Activated B cell treated with CpG ODN at 0.5 μM for 24 hours (primary cell): ENCODE measurements at regions not wholly inside any gene's neighbourhood (a gene's known extent, or its start where the extent isn't known, plus 50 kb on each side); places are given as distances from the start of the nearest gene placed in this dataset.

Experiments used
- ATAC-seq: fragments of 200-7000 bp; cut with Tn5 transposase; one replicate; pipeline ENCODE4 v1.10.0; 2021; ENCODE audit warnings: low read depth, mild to moderate bottlenecking, moderate library complexity
- CTCF ChIA-PET: fragments of 350-600 bp; sonication (Branson Sonifier 250); formaldehyde crosslinking; loops from one replicate; lab custom pipeline; 2021; ENCODE audit warnings: antibody characterized with exemption; lab: Charles Lee
- POLR2A ChIA-PET: fragments of 350-600 bp; sonication (Branson Sonifier 250); formaldehyde crosslinking; loops from one replicate; lab custom pipeline; 2021; ENCODE audit warnings: antibody characterized with exemption; lab: Charles Lee
- DNase-seq: peaks from one replicate; pipeline ENCODE4 v3.0.0; 2022
- H3K27ac Mint-ChIP-seq: one replicate; pipeline ENCODE4 v1.8.0; 2020; ENCODE audit warnings: mixed read lengths
- H3K27me3 Mint-ChIP-seq: one replicate; pipeline ENCODE4 v1.8.0; 2021; ENCODE audit warnings: mixed read lengths
- H3K36me3 Mint-ChIP-seq: one replicate; pipeline ENCODE4 v1.8.0; 2021; ENCODE audit warnings: low read depth, mixed read lengths
- H3K4me1 Mint-ChIP-seq: one replicate; pipeline ENCODE4 v1.8.0; 2021; ENCODE audit warnings: mixed read lengths
- H3K4me3 Mint-ChIP-seq: one replicate; pipeline ENCODE4 v1.8.0; 2020; ENCODE audit warnings: mild to moderate bottlenecking, mixed read lengths
- H3K9me3 Mint-ChIP-seq: one replicate; pipeline ENCODE4 v1.8.0; 2020; ENCODE audit warnings: mixed read lengths
- CTCF ChIP-seq: fragments of 200-600 bp; IDR thresholded peaks from one replicate; pipeline ENCODE4 v1.8.0; 2022; ENCODE audit warnings: antibody characterized with exemption, mild to moderate bottlenecking
- intact Hi-C: fragments of 100-400 bp; cut with micrococcal nuclease; formaldehyde crosslinking; loops from one replicate; pipeline ENCODE4 v1.15.1; 2024

GRCh38 chr9:75739884-75740611 is 150.4 kb upstream of the PCSK5 start:
- H3K4me3 Mint-ChIP-seq = no peak overlapping the region
- H3K4me1 Mint-ChIP-seq = no peaks in the 10 kb centered on the region
- no peaks in the 10 kb centered on the region for H3K27me3 Mint-ChIP-seq
- H3K27ac Mint-ChIP-seq = no peak overlapping the region
- no peaks in the 10 kb centered on the region for H3K36me3 Mint-ChIP-seq
- no peak for TF ChIP-seq CTCF
- ChIA-PET POLR2A (no interaction called here), CTCF (no interaction called here)
- H3K9me3 Mint-ChIP-seq = peaks cover under 1% of the 10 kb centered on the region
- ATAC-seq = no peak
- no peak for DNase-seq
- intact Hi-C loops = no loop called here

- ChIA-PET POLR2A (no interaction called here), CTCF (no interaction called here)
- Mint-ChIP-seq H3K4me1 (no peaks in the 10 kb centered on the region), H3K4me3 (no peak overlapping the region), H3K36me3 (no peaks in the 10 kb centered on the region), H3K27ac (no peak overlapping the region), H3K9me3 (peaks cover 2% of the 10 kb centered on the region), H3K27me3 (no peaks in the 10 kb centered on the region)
- ATAC-seq (no peak), DNase-seq (no peak)
- intact Hi-C loops = no loop called here
- TF ChIP-seq CTCF = no peak
Observed at GRCh38 chr9:75743855-75744254, 146.6 kb upstream of the PCSK5 start.

GRCh38 chr9:75754080-75754479 is 136.4 kb upstream of the PCSK5 start:
- H3K27me3 Mint-ChIP-seq = no peaks in the 10 kb centered on the region
- H3K9me3 Mint-ChIP-seq = peaks cover 13% of the 10 kb centered on the region
- no peak for ATAC-seq

GRCh38 chr9:75775166-75775565 is 115.3 kb upstream of the PCSK5 start:
- POLR2A ChIA-PET = no interaction called here
- no peaks in the 10 kb centered on the region for H3K36me3 Mint-ChIP-seq
- CTCF ChIA-PET = no interaction called here
- peaks cover 5% of the 10 kb centered on the region for H3K9me3 Mint-ChIP-seq
- TF ChIP-seq CTCF = no peak
- H3K27me3 Mint-ChIP-seq = no peaks in the 10 kb centered on the region
- H3K27ac Mint-ChIP-seq = no peak overlapping the region
- no peaks in the 10 kb centered on the region for H3K4me1 Mint-ChIP-seq
- ATAC-seq (no peak), DNase-seq (no peak)
- intact Hi-C loops = no loop called here
- no peak overlapping the region for H3K4me3 Mint-ChIP-seq

More at GRCh38 chr9:75754080-75754479, 136.4 kb upstream of the PCSK5 start:
- intact Hi-C loops = no loop called here
- no peak overlapping the region for H3K4me3 Mint-ChIP-seq
- H3K36me3 Mint-ChIP-seq = no peaks in the 10 kb centered on the region
- CTCF ChIA-PET = no interaction called here
- no peak for TF ChIP-seq CTCF
- DNase-seq = no peak
- H3K4me1 Mint-ChIP-seq = no peaks in the 10 kb centered on the region
- POLR2A ChIA-PET = no interaction called here
- no peak overlapping the region for H3K27ac Mint-ChIP-seq

- H3K9me3 Mint-ChIP-seq = peaks cover 5% of the 10 kb centered on the region
- no peaks in the 10 kb centered on the region for H3K4me1 Mint-ChIP-seq
- intact Hi-C loops = no loop called here
- no peaks in the 10 kb centered on the region for H3K27me3 Mint-ChIP-seq
- ATAC-seq (no peak), DNase-seq (no peak)
- no peak overlapping the region for H3K27ac Mint-ChIP-seq
- ChIA-PET POLR2A (no interaction called here), CTCF (no interaction called here)
- no peak overlapping the region for H3K4me3 Mint-ChIP-seq
- no peaks in the 10 kb centered on the region for H3K36me3 Mint-ChIP-seq
- no peak for TF ChIP-seq CTCF
Observed at GRCh38 chr9:75775966-75776691, 114.3 kb upstream of the PCSK5 start.
